Lower leg skin (tissue), 3 donors: ENCODE measurements at regions not wholly inside any gene's neighbourhood (a gene's known extent, or its start where the extent isn't known, plus 50 kb on each side); places are given as distances from the start of the nearest gene placed in this dataset.

Experiments used
- POLR2A ChIP-seq, 2 donors: fragments of 450-650 bp; IDR thresholded peaks; one replicate each; pipeline ENCODE4 v1.6.1; 2016 to 2017; ENCODE audit warnings: antibody characterized with exemption in 2 of 2, mild to moderate bottlenecking in 1 of 2, moderate library complexity in 1 of 2
- TF ChIP-seq, protein P1 (sequence below), 3 donors: fragments of 450-650 bp; IDR thresholded peaks; one replicate each; pipeline ENCODE4 v1.5.1; 2016; ENCODE audit warnings: antibody characterized with exemption in 3 of 3, mild to moderate bottlenecking in 3 of 3, moderate library complexity in 2 of 3

DNA sequence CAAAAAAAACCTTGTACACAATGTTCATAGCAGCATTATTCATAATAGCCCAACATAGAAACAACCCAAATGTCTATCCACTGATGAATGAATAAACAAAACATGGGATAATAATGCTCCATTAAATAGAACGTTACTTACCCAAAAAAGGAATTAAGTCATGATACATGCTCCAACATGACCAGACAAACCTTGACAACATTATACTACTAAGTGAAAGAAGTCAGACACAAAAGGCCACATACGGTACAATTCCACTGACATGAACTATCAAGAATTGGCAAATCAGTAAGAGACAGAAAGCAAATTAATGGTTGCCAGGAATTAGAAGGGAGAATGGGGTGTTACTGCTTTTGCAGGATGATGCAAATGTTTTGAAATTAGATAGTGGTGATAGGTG is 193.8 kb upstream of the SHISA6 start:
- TF ChIP-seq POLR2A (IDR thresholded peaks at IDR 0.05) = no peak
- TF ChIP-seq, protein P1, sequence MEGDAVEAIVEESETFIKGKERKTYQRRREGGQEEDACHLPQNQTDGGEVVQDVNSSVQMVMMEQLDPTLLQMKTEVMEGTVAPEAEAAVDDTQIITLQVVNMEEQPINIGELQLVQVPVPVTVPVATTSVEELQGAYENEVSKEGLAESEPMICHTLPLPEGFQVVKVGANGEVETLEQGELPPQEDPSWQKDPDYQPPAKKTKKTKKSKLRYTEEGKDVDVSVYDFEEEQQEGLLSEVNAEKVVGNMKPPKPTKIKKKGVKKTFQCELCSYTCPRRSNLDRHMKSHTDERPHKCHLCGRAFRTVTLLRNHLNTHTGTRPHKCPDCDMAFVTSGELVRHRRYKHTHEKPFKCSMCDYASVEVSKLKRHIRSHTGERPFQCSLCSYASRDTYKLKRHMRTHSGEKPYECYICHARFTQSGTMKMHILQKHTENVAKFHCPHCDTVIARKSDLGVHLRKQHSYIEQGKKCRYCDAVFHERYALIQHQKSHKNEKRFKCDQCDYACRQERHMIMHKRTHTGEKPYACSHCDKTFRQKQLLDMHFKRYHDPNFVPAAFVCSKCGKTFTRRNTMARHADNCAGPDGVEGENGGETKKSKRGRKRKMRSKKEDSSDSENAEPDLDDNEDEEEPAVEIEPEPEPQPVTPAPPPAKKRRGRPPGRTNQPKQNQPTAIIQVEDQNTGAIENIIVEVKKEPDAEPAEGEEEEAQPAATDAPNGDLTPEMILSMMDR (IDR thresholded peaks at IDR 0.05) = no peak
